Bone marrow (tissue), 2 donors: ENCODE measurements at regions not wholly inside any gene's neighbourhood (a gene's known extent, or its start where the extent isn't known, plus 50 kb on each side); places are given as distances from the start of the nearest gene placed in this dataset.

Experiments
- DNase-seq, 2 donors: peaks; one replicate each; lab custom pipeline; 2025; lab: John Stamatoyannopoulos, UW

GRCh38 chr2:121860758-121861227 is 105.3 kb downstream of the TSN start:
- no peak for DNase-seq

- no peak for DNase-seq
These were observed 106.8 kb downstream of the TSN start for GRCh38 chr2:121862286-121862685.

DNA sequence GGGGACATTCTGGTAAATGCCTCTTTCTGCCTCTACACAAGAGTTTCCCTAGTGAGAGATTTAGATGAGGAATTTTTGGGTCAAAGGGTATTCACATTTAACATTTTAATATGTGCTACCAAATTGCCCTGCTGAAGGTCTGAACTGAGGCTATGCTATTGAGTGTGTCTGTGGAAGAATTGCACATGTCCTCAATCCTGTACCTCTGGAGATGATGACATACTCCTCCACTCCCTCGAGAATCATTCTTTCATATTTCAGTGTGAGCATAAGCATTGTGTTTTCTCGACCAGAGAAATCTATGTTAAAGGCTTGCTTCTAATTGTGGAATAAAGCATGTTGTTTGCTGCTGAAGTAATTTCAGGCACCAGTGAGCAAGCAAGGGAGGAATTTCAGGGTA is 110.5 kb downstream of the TSN start:
- no peak for DNase-seq

- no peak for DNase-seq
These were observed 111.3 kb downstream of the TSN start for GRCh38 chr2:121866789-121867188.

GRCh38 chr2:121868652-121869051 is 113.2 kb downstream of the TSN start:
- no peak for DNase-seq

- DNase-seq = no peak
These were observed 113.9 kb downstream of the TSN start for GRCh38 chr2:121869363-121869762.

GRCh38 chr2:121869873-121870272 is 114.4 kb downstream of the TSN start:
- no peak for DNase-seq

GRCh38 chr2:121872651-121873050 is 117.2 kb downstream of the TSN start:
- no peak for DNase-seq

DNA sequence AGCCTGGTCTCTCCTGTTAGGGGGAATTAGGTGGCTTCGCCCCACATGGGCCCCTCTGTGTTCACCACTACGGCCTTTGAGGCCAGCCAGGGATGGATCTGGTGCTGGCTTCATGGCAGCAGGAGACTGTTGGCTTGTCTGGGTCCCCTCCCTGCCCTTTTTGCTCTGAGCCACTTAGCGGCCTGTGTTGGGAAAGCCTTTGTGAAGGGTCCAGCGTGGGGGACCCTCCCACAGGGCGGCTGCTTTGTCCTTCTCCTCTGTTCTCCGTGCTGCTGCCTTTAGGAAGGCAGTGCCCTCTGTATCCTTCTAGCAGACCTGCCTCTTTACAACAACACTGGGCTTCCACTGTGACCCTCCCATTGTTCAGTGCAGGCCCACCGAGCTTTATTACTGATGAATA is 118.4 kb downstream of the TSN start:
- no peak for DNase-seq

DNA sequence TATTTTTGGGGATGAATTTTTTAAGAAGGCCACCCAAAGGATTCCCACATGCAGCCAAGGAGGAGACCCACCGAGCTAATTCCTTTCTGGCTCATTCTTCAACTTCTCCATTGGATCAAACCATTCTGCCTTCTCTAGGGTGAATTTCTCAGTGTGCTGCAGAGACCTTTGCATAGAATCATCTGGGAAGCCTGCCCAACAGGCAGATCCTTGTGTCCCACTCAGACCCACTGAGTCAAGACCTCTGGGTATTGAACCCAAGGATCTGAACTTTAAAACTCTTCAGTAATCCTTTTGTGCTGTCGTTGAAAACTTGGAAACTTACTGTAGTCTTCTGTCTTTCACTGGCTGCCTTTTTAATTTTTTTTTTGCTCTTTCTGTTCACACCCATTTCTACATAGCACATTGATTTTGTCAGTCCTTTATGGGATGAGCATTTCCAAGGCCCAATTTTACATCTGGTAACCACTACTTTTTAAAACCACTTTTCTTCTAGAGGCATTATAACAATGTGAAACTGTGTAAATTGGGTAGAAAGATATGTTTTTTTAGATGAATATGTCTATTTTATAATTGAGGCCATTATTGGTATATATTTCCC is 120.2 kb downstream of the TSN start:
- DNase-seq = no peak

DNA sequence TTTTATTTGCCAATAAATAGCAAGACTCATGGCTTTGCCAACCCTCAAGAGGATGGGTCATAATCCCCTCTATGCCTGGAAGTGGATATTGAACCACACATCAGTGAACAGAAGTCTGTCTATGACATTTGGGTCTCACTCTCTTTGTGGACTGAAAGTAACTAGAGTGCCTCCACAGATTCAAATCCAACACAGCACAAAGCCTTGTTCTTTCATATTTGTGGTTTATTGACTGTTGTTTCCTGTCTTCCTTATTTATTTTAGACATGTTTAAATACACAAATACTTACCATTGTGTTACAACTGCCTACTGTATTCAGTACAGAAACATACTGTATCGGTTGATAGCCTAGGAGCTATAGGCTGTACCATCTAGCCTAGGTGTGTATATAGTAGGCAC is 121.9 kb downstream of the TSN start:
- no peak for DNase-seq

GRCh38 chr2:121880283-121880682 is 124.8 kb downstream of the TSN start:
- DNase-seq = no peak

- DNase-seq = no peak
These were observed 125.6 kb downstream of the TSN start for GRCh38 chr2:121881038-121881437.

DNA sequence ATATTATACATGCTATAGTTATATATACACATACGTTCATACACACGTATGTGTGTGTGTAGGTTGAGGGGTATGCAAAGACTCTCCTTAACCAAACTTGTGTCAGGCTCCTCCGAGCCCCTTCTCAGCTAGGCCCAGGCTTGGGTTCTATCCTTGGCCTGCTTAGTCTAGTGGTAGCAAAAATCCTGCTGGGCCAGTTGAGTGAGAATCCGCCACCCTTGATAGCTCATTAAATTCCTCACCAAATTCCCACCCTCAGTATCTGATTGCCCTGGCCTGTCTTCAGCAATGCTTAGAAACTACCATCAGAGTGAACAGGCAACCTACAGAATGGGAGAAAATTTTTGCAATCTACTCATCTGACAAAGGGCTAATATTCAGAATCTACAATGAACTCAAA is 126.5 kb downstream of the TSN start:
- DNase-seq = no peak

GRCh38 chr2:121884078-121884477 is 128.6 kb downstream of the TSN start:
- DNase-seq = no peak

DNA sequence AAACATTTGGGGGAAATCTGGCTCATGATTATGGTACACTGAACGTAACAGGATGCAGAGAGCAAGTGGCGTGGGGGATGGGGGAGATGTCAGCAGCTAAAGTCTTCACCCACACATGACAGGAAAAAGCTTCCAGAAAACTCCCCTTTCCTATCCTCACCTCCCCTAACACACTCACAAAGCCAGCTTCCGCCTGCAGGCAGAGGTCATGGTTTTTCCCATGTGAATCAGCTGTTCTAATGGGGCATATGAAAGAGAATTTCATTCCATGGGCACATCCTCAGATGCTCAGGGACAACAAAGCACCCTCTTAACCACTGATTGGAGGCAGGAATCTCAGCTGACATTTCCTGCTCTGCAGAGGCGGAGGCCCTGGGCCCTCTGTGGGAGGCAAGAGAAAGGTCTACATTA is 129.1 kb downstream of the TSN start:
- DNase-seq = peak in 1 of 2 donors; percentile 3

- DNase-seq = no peak
These were observed 130.6 kb downstream of the TSN start for GRCh38 chr2:121886059-121886458.

DNA sequence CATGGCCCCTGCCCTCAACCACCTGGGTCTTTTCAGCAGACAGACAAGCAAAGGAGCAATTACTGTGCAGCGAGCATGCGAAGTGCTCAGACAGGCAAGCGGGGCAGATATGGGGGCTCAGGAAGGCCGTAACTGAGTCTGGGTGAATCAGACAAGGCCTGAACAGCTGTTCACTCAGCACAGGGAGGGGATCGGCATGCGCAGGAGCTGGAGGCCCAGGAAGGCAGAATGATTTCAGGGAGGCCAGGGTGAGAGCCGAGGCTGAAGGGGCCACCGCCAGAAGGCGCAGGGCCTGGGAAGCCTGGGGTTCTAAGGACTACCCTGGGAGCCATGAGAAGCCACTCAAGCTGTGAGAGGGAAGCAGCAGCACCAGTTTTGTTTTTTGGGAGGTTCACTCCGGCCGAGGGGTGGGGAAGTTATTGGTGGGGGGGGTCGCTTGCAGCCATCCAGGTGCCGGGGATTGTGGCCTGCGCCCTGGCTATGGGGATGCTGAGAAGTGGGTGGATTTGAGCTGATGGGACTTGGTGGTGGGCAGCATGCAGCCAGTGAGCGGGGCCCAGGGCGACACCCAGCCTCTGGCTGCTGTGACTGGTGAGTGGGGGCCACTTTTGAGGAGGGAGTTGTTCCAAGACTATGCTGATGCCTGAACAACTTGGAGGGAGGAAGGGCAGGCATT is 132.2 kb downstream of the TSN start:
- no peak for DNase-seq

DNA sequence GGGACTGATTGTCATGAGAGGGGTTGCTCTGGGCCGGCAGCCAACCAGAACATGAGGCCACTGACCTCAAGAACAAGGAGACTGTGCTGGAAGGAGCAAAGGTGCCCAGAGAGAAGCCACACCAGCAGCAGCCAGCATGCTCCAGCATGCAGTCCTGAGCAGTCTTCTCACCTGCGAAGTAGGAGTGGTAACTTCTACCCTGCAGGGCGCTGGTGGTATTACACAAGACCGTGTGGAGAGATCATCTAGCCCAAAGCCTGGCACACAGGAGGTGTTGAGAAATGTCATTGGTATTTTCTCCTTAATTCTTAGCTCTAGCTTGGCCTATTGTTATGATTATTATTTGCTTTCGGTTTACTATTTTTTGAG is 132.7 kb downstream of the TSN start:
- DNase-seq = no peak

DNA sequence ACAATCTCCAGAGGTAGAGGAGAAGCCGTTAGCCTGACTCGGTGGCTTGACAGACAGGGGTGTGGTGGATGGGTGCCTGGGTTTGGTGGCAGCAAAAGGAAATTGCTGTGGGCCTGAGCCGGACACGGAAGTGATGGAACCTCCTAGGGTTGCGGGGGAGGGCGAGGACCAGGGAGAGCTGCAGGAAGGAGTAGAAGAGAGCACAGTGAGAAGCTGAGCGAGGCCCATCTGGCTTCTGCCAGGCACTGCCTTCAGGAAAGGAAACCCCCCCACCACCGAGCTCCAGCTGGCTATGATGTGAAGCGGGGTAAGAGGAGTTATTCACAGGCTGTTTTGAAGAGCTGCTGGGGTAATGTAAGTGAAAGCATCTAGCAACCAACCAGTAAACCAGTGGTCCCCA is 134.6 kb downstream of the TSN start:
- peak in 1 of 2 donors; percentile 70 for DNase-seq

DNA sequence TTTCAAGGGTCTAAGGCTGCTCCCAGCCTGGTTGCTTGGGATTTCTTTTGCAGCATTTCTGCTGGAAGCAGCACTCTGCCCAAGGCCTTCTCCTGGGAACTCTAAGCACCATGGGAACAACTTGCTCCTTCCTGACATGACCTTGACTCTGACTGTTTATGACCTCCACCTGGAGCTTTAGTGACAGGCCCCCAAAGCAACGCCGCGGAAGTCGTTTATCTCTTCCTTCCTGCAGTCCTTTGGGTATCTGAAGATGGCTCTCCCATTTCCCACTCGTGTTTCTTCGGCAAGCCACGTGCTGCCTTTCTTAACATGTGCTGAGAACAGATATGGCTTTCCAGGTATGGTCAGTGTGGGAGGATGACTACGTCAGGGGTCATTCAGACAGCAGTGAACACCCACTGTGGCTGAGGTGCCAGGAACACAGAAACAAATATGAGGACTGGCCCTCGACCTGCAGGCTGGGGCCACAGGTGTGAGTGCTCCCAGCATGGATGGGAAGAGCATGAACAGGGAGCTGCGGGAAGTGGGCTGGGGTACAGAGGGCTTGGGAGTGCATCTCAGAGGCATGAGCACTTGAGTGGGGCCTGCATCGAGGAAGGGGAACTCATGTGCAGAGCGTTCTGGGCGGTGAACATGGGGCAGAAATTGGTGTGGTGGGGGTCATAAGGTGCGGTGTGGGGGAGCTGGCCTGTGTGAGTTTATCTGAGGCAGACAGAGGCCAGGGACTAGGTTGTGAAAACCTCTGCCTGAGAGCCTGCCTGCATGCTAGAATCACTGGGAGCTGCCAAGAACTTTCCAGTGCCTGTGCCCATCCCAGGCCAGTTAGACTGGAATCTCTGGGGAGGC is 140.5 kb downstream of the TSN start:
- DNase-seq = no peak

GRCh38 chr2:121897335-121897970 is 142.0 kb downstream of the TSN start:
- no peak for DNase-seq

- DNase-seq = peak in 1 of 2 donors; percentile 7
These were observed 143.0 kb downstream of the TSN start for GRCh38 chr2:121898483-121898882.
